ENCODE measurements at regions not wholly inside any gene's neighbourhood (a gene's known extent, or its start where the extent isn't known, plus 50 kb on each side); places are given as distances from the start of the nearest gene placed in this dataset.

DNA sequence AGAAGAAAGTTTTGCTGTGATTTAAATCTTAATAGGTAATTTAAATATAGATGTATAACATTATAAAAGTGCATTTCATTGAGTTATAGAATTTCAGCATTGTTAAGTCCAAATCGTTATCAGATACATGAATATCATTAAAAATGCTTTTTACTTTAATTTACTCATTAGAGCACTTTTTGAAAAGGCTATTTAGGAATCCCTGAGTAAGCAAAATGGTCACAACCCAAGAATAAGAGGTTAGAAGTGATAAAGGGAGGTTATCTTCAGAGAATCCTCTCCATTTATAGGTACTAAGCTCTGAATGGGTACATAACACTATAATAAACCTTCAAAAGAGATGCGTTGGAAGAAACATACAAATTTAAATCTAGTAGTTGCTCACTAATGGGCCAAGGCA, 130.7 kb downstream of the SLC30A10 start:
- TF ChIP-seq, protein P1, sequence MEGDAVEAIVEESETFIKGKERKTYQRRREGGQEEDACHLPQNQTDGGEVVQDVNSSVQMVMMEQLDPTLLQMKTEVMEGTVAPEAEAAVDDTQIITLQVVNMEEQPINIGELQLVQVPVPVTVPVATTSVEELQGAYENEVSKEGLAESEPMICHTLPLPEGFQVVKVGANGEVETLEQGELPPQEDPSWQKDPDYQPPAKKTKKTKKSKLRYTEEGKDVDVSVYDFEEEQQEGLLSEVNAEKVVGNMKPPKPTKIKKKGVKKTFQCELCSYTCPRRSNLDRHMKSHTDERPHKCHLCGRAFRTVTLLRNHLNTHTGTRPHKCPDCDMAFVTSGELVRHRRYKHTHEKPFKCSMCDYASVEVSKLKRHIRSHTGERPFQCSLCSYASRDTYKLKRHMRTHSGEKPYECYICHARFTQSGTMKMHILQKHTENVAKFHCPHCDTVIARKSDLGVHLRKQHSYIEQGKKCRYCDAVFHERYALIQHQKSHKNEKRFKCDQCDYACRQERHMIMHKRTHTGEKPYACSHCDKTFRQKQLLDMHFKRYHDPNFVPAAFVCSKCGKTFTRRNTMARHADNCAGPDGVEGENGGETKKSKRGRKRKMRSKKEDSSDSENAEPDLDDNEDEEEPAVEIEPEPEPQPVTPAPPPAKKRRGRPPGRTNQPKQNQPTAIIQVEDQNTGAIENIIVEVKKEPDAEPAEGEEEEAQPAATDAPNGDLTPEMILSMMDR (IDR thresholded peaks at IDR 0.05 in 8 of 11, conservative IDR thresholded peaks at IDR 0.05 in 3 of 11): no peak
- TF ChIP-seq POLR2AphosphoS5 (IDR thresholded peaks at IDR 0.05): no peak
- TF ChIP-seq POLR2A (IDR thresholded peaks at IDR 0.05): no peak
